AML-193 (cell line): ENCODE measurements at regions not wholly inside any gene's neighbourhood (a gene's known extent, or its start where the extent isn't known, plus 50 kb on each side); places are given as distances from the start of the nearest gene placed in this dataset.

Source experiments
- DNase-seq, 2 experiments: peaks; one replicate each; lab custom pipeline; 2025; lab: John Stamatoyannopoulos, UW

DNA sequence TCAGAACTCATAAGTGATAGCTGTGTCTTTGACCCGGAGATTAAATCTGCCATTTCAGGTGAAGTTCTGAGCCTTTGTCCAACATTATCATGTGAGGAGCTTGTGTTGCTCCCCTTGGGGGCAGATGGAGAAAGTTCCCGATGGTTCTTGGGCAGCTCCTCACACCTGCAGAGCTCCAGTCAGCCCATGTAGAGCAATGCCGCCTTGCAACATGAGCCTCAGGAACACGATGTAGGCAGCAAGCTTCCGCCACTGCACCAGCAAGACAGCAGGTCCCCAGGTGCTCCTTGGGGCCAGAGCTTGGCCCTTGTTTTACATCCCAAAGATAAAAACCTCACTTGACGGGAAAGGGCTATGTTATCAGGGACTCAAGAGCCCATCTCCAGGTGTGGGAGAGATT lies 292.7 kb downstream of the IRX1 start:
- no peak for DNase-seq

DNA sequence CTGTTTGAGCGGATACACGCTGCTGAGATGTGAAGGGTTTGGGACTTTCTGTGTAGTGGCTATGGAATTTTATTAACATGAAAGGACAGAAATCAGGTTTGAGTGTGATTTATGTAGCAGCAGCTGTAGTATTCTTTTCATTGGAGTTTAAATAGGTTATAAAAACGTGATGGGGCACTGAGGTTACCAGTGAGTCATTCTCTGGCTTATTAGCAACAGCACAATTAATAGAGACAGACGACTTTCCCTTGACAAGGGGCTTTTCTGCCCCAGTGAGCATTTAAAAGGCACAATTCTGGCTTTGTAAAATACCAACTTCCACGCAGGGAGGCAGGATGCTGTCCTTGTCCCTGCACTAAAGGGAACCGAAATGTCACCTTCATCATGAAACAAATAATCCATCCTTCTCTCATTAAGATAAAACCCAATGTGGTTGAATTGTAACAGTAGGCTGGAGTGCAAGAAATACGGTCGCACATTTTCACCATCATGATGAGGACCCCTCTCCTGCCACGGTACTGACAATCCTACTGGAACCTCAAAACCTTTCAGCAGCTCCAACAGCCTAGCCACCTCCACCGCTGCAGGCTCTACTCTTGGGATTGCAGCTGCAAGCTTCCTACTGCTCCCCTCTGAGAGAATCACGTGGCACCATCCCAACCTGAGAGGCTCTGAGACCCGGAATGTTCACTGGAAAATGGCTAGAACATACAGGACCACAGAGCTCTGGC lies 293.9 kb downstream of the IRX1 start:
- no peak for DNase-seq

DNA sequence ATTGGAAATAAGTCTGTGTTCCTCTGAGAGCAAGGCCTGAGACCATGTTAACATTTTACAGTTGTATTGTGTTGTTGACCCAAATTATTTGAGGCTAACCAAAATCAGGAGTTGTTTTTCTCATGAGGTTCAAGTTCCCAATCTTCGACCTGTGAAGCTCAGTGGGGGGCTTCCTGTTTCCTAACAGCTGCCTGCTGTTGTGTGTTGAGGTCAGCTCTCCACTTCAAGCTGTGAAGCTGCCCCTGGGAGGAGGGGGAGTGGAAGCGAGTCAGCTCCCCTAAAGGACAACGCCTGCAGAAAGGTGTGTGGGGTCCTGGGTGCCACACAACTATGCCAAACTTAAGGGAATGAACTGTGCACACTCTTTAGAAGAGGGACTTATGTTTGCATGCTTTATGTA lies 295.5 kb downstream of the IRX1 start:
- DNase-seq, result no peak

DNA sequence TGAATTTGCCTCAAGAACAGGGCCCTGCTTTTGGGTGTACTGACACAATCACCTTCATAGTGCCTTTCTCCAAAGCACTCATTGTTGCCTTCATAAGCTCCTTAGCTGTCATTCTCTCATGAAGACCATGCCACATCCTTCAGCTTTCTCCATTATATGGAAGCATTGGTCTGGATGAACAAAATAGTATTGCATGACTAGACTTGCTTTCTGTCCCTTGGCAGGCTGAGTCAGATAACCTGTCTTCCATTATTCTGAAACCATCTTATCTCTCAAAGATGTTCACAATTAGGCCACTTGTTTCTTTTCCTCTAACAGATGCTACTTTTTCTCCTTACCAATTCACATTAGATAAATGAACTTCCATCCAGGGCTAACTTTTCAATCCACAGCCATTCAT lies 297.9 kb downstream of the IRX1 start:
- DNase-seq, result no peak

DNA sequence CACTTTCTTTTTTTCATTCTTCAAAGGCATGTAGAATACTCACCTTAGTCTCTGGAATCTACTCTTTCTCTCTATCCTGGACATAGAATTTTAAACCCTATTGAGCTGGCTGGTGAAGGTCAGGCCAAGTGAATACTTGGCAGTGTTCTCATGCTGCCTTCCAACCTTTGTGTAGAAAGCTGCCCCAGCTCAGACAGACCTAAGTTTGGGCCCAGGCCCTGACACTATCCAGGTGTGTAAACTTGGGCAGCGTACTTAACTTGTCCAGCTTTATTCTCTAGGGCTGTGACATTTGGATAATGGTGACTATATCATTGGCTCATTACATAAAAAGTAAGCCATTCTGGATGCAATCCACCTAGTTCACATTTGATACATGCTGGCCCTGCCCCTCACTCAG lies 298.3 kb downstream of the IRX1 start:
- DNase-seq, result no peak

DNA sequence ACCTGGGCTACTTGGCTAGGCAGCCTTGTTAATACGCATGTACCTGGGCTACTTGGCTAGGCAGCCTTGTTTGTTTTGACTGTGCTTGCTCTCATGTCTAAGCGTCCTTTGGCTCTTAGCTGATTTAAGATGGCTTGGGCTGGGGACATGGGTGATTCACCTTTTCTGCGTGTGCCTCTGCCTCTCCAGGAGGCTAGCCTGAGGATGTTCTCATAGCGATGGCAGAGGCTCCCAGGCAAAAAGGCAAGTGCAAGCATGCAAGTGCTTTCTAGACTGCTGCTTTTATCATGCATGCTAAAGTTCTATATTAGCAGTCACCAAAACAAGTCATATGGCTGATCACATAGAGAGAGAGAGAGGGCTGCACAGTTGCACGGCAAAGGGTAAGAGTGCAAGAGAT lies 300.5 kb downstream of the IRX1 start:
- no peak for DNase-seq

DNA sequence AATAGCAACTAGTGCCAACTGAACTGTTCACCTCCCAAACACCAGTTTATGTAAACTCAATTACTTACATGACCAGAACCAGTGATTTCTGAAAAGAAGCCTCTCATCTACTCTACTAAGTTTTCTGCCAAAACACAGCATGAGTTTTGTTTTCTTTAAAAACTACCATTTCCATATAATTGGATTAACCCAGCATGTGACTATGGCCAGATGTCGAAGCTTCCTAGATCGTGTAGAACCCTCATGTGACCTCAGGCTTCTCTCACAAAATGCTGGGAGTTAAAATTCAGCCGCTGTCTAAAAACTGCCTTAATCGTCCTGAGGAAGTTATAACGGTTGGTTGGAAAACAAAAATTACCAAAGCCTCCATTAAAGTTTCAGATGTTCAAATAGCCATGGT lies 303.5 kb downstream of the IRX1 start:
- DNase-seq, result no peak

DNA sequence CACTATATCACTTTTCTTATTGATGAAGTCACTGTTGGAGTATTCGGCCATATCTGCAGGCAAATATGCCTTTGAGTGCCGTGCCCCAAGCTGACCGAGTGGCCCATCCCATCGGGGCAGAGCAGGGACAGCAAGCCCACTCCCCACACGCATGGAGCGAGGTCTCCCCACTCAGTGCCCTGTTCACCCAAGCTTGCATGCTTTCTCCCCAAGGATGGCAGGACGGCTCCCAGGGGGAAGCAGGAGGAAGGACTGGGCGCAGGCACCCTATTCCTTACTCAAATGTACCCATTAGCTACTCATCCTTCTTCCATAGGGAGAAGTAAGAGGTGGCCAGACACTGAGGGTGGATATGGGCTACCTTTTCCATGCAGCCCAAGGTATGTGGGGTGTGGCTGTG lies 309.0 kb downstream of the IRX1 start:
- no peak for DNase-seq

DNA sequence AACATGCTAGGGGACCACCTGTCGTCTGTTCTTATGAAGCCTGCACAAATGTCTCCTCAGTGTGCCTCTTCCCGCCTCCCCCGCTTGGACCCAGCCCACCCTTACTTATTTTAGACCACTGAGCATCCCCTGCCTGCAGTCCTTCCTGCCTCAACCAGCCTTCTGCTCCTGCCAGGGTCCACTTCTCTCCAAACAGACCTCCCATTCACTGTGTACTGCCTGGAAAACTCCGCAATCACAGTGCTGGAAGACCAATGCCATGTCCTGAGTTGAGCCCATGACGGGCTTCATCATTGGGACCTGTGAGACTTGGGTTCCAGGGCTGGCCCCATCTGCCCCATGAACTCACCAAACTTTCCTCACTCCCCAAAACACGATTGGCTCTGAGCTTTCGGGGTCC lies 309.4 kb downstream of the IRX1 start:
- no peak for DNase-seq

DNA sequence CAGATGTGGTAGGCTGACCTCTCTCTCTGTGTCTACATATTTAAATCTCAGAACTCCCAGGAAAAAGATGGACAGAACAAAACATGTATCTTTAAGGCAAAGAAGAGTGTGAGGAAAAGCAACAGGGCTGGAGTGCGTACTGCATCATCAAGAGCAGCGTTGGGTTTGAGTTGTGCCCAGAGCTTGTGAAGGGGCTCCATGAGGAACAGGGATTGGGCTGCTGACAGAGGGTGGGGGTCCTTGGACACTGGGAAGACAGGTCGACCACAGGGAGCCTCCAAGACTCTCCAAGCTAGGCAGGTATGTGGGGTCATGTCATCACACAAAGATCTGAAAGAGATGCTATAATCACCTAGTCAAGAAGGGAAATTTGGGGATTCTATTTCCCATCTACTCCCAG lies 309.9 kb downstream of the IRX1 start:
- DNase-seq, result no peak

DNA sequence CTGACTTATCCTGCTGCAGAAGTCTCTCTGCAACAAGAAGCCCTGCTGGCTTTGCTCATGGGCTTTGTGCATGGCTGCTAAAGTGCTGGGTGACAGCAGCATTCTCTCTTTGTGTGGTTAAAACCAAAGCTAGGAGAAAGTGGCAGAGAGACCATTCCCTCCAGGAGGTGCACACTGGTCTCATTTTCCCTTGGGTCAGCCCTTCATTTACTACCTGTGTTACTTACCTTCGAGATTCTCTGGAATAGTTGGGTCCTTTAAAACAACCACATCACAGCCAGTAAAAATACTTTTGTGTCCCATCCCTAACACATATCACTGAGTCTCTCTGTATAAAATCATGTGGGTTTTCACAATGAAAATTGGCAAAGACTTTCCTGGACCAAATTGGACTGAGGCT lies 315.5 kb downstream of the IRX1 start:
- no peak for DNase-seq

DNA sequence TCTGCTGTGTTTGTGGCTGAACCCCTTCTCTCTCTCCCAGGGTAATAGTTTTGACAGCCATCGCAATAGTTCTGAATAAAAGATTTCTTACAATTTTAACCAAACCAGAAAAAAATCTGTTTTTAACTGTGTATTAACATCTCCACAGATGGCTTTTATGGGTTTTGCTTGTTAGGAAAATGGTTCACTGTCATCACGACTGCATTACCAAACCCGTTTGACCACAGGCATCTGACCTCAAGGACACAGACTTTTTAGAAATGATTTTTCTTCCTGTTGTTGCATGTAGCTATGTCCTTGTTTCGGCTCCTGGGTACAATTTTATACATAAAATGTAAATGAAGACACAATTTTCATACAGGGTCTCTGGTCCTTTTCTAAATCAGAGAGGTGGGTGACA lies 316.1 kb downstream of the IRX1 start:
- DNase-seq, result no peak

DNA sequence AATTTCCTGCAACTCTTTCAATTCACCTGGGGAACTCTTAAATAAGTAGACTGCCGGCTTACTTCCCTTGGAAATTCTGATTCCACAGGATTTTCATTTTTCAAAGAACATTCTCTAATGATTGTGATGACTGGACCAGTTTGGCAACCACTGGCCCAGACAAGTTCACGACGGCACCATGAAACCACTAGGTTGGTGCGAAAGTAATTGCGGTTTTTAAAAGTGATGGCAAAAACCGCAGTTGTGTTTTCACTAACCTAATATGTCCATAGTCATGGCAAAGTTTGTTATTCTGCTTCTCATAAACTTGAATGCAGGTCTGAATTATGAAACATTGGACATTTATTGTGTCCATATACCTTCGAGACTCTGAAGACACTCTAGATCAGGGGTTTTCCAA lies 317.2 kb downstream of the IRX1 start:
- no peak for DNase-seq

DNA sequence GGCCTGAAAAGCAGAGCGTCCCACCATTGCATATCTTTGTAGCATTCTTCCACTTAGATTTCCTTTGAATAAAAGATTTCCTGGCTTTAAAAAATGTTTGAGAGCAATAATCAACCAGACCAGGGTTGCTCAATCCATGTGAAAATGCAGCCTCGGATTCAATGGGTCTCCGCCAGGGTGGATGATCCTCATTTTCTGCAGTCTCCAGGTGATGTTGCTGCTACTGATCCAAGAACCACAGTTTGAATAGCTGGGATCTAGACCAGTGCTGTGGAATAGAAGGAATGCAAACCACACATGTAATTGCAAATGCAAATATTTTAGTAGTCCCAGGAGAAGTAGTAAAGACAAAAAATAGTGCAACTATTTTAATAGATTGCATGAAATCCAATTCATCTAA lies 317.6 kb downstream of the IRX1 start:
- DNase-seq, result no peak

DNA sequence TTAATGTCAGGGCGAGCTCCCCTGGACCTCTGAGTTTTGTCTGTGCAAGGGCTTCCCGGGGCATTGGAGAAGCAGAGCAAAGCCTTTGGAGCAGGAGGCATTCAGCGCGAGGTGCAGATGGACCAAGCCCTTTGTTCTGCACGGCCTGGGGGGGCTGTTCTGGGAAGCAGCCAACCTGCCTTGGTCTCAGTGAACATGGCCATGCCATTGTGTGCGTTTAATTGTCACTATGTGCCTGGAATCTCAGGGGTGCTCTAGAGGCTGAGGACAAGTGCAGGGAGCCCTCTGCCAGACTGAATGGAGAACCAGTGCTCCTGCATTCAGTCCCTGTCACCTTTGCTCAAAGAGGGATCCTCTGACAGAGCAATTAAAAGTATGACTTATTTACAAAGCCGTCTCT lies 329.4 kb downstream of the IRX1 start:
- DNase-seq, result no peak

DNA sequence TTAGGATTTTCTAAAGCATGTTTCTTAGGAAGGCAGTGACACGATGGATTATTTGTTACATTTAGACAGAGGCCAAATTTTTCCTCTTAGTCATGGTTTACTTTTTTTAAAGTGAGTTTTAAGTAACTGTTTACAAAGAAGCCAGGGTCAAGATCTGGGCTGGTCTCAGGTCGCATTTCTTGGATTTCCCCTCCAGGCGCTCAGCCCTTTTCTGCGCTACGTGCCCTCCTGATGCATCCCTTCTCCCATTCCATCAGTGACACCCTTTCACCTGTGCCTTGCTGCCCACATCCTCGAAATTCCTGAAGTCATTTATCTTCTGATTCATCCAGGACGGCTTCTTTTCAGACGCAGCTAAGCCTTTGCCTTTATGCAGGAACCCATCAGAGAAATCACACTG lies 330.3 kb downstream of the IRX1 start:
- no peak for DNase-seq

DNA sequence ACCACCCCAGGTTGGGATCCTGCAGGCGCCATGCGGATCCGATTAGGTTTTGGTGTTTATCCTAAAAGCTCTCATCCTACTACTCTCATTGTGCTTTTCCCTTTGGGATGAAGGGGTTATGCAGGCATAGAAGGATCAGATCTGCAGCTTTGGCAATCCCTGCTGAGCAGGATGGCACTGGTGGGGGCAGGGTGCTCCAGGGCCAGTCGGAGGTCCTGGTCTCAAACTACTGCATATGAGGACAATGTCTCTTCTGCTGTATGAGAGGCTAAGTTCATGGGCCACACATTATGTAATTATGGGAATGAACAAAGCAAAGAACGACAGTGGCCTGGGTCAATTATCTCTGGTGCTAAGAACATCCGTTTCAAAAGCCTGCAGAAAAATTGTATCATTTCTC lies 334.2 kb downstream of the IRX1 start:
- no peak for DNase-seq

DNA sequence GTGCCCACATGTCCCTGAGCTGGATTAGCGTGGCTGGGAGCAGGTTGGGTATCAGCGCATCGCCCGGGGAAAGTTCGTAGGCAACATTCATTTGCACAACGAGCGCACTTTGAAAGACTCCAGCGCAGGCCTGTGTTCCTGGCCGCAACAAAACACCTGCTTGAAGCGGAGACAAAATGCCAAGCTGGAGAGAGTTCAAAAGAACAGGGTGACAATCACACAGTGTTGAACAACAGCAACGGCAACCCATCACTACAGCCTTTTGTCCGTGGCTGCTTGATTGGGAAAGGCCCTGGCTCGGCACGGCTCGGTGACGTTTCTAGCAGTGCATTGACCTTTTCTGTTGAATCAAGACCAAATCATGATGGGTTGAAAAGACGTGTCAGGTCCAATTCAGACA lies 336.3 kb downstream of the IRX1 start:
- DNase-seq, result no peak

DNA sequence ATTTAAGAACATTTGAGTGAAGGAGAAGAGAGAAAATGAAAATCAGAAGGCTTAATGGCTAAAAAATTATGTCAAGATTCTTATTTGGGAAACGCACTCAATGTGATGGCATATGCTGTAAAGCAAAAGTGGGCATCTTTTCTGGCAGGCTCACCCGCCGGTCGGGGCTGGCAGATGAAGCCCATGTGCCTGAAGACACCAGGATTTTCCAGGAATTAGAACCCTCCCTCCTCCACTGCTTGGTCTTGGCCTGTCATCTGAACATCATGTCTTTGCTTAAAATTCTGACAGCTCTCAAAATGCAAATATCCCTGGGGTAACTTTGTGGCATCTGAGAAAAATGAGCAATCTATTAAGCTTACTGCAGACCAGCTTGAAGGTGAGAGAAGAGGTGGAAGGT lies 337.9 kb downstream of the IRX1 start:
- DNase-seq, result no peak

DNA sequence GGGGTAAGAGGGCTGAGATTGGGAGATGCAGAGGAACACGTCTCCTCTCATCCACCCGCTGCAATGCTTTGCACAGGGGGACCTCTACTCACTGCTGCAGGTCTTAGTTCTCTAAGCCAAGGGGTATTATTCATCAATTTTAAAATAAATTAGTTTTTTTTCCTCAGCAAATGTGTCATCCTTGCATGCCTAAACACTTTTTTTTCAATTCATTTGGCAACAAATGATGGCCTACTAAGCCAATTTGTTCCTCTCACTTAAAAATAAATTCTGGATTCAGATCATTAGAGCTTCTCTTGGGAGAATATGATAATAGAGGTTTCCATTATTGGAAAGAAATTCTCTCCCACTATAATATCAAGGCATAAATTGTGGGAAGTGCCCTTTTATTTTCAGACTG lies 338.3 kb downstream of the IRX1 start:
- no peak for DNase-seq

DNA sequence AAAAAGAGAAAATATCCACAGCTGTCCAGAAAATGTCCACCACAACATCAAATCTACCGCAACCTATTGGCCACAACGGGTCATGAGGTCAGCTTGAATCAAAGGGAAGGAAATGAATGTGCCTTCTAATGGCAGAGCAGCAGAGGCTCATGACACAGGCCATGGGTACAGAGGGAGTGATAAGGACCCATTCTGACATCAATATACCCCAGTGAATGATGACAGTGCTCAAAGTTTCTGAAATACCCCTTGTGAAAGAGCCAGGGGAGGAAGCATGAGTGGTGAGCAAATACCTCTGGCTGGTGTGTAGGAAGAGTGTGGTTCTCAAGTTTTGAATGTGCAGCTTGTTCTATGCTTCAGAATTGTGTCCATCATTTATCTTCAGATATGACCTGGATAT lies 348.2 kb downstream of the IRX1 start:
- no peak for DNase-seq

DNA sequence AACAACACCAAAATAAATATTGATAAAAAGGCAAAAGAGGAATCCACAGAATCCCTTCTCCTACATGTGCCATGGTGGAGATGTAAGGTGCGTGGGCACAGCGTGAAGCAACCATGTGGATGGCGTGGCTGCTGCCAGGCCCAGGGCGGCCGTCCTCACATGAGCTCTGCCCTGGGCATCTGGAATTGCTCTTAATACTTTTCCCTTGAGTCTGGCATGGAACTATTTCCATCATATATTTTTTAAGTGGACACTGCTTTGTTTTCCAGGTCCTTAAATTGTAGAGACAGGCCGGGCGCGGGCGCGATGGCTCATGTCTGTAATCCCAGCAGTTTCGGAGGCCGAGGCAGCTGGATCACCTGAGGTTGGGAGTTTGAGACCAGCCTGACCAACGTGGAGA lies 349.3 kb downstream of the IRX1 start:
- DNase-seq, result no peak

DNA sequence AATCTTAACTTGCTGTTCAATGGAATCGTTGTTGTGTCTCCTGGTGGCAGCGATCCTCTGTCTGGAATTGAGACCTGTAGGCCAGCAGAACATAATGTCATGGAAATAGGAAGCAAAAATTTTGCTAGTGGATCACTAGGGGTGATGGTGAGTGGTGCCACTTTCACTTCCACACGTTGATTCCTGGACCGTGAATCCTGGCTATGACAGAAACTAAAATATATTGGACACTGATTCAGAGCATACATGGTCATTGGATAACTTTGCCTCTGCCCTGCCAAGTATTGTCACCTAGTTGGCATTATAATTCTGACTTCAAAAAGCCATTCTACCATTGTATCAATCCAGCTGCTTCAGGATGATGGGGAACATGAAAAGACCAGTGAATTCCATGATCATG lies 353.2 kb downstream of the IRX1 start:
- no peak for DNase-seq

DNA sequence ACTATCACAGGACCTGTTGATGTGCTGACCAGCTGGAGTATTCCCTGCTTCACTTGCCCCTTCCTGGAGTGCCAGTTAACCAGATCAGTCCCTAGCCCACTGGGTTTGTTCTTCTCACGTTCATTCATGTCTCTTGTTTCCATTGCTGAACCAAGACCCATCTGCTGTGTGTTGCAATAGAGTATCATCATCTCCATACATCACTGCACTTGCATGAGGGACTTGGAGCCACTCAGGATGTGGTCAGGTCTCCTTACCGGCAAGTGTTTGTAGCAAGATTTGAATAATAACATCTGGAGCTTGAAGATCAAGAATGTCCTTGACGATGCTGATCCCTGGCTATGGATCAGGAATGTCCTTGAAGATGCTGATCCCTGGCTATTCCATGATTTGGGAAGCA lies 358.6 kb downstream of the IRX1 start:
- no peak for DNase-seq

DNA sequence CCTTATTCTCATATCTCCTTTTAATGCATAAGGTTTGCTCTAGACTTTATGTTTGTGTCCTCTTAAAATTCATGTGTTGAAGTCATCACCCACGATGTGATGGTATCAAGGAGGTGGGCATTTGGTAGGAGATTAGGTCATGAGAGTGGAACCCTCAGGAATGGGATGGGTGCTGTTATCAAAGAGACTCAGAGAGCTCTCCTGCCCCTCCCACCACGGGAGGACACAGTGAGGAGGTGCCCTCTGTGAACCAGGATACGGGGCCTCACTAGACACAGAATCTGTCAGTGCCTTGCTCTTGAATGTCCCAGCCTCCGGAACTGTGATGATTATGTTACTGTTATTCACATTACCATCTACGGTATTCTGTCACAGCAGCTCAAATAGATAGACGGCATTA lies 359.0 kb downstream of the IRX1 start:
- no peak for DNase-seq
